BJ (cell line): ENCODE measurements at regions not wholly inside any gene's neighbourhood (a gene's known extent, or its start where the extent isn't known, plus 50 kb on each side); places are given as distances from the start of the nearest gene placed in this dataset.

Experiments used
- CTCF ChIA-PET: fragments of 350-600 bp; formaldehyde crosslinking; extraction: SDS; loops from one replicate; lab custom pipeline; 2021; ENCODE audit warnings: antibody characterized with exemption, inconsistent platforms; lab: Yijun Ruan, JAX
- POLR2A ChIA-PET: fragments of 300-600 bp; sonication (Branson Sonifier 250); formaldehyde crosslinking; extraction: SDS; loops from one replicate; lab custom pipeline; 2021; ENCODE audit warnings: antibody characterized with exemption; lab: Charles Lee
- DNase-seq: peaks from one replicate; pipeline ENCODE4 v3.0.0-alpha.2; 2011; ENCODE audit warnings: low read depth
- H3K27me3 ChIP-seq: 2 replicates; pipeline ENCODE4 v1.6.0; 2011; ENCODE audit warnings: low read length; ENCODE audit not compliant: control insufficient read depth, insufficient read depth
- H3K36me3 ChIP-seq: 2 replicates; pipeline ENCODE4 v1.5.1; 2011; ENCODE audit warnings: low read length; ENCODE audit not compliant: control insufficient read depth, insufficient read depth
- H3K4me3 ChIP-seq: 2 replicates; pipeline ENCODE4 v1.5.1; 2011; ENCODE audit warnings: low read depth, mild to moderate bottlenecking, control low read depth, low read length
- CTCF ChIP-seq: IDR thresholded peaks from 2 replicates; pipeline ENCODE4 v1.5.1; 2011; ENCODE audit warnings: low read depth, mild to moderate bottlenecking, control low read depth, inconsistent platforms, low read length, moderate library complexity; ENCODE audit not compliant: insufficient read depth

GRCh38 chr11:115792903-115793302, 288.7 kb upstream of the CADM1 start:
- no peaks in the 10 kb centered on the region for H3K36me3 ChIP-seq
- no peak for TF ChIP-seq CTCF
- H3K27me3 ChIP-seq: no peaks in the 10 kb centered on the region
- H3K4me3 ChIP-seq: no peak overlapping the region
- DNase-seq: no peak
- ChIA-PET POLR2A (no interaction called here), CTCF (no interaction called here)

DNA sequence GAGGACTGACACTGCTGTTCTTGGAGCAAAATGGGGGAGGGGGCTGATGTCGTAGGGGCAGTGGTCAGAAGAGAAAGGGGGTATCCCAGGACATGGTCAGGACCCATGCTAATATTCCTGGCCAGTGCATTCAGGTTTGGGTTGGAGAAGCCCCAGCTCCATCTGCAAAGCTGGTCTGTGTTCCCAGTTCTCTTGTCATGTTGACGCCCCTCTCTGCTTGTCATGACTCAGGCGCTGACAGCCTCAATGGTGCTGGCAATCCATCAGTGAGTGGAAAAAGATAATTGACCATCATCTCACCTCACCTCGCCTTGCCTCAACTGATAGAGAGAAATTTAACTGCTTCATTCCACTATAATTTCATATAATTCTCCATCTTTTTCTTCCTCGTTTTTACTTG, 283.1 kb upstream of the CADM1 start:
- ChIA-PET CTCF (interaction anchor here (0.5 to 0.8 kb wide), 2 partner anchors 8 to 200 kb away, joined by 3 read pairs; no protein-coding TSS in a partner anchor), POLR2A (no interaction called here)
- DNase-seq: no peak
- Histone ChIP-seq H3K4me3 (no peak overlapping the region), H3K27me3 (no peaks in the 10 kb centered on the region), H3K36me3 (no peaks in the 10 kb centered on the region)
- TF ChIP-seq CTCF: no peak

GRCh38 chr11:115784796-115785521, 280.7 kb upstream of the CADM1 start:
- no peak for DNase-seq
- Histone ChIP-seq H3K4me3 (no peak overlapping the region), H3K27me3 (no peaks in the 10 kb centered on the region), H3K36me3 (no peaks in the 10 kb centered on the region)
- POLR2A ChIA-PET: no interaction called here
- TF ChIP-seq CTCF: no peak
- CTCF ChIA-PET: no interaction called here

DNA sequence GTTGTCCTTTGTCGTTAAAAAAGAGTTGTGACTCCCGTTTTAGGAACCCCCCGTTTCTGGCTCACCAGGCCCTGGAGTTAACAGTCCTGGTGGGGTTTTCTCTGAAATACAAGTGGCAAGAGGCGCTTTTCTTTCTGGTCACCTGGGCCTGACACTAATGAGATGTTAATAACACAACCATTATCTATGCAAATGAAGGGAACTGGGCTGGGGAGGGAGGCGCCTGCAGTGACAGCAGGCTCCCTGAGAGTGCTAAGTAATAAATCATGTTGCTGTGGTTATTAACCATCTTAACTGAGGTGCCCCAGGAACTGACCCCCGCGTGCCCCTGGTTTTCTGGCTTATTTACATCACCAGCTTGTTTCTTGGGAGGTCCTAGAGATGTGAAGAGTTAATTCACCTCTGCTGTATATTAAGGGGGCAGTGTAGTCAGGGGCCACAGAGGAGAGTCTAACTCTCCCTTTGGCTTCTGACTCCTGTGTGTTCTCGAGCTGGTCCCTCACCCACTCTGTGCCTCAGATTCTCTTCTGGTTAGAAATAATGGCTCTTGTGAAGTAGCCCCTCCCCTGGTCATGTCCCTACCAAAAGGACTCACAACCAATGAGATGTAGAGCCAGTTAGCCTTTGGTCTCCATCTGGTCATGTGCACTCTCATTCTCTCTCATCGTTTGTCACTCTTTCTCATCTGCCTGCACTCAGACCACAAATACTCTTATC, 276.6 kb upstream of the CADM1 start:
- ChIA-PET CTCF (no interaction called here), POLR2A (no interaction called here)
- H3K4me3 ChIP-seq: no peak overlapping the region
- TF ChIP-seq CTCF: no peak
- no peaks in the 10 kb centered on the region for H3K27me3 ChIP-seq
- no peaks in the 10 kb centered on the region for H3K36me3 ChIP-seq
- no peak for DNase-seq

DNA sequence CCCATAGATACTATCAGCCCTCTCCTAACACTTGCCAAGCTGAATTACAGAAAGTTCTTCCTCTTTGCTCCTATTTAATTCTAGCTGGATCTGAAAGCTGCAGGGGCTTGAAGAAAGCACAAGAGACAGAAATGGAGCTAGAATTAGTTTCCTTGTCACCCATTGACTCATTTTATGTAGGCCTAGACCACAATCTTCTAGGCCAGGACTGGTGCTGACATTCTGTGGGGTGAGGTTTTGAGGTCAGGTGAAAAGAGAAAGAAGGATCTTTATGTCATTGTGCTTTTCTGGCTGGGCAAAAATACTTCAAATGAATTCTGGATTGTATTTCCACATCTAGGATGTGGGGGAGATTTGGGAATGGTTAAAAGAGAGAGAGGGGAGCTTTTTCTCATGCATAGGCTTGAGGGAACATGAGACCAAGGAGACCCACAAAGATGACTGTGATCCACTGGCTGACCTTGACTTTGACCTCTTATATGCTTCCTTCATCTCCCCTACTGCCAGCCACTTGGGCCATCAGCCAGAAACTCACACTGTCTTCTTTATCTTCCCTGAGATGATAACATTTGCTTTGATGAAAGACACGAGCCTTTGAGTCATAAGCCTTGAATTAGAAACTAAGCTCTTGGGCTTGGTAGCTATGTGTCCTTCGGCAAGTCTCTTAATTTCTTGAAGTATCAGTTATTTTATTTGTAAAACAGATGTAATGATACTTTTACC, 274.9 kb upstream of the CADM1 start:
- Histone ChIP-seq H3K27me3 (no peaks in the 10 kb centered on the region), H3K4me3 (no peak overlapping the region), H3K36me3 (no peaks in the 10 kb centered on the region)
- ChIA-PET CTCF (interaction anchor here (0.7 kb wide), 1 partner anchor 8 kb away, joined by 3 read pairs; no protein-coding TSS in a partner anchor), POLR2A (interaction anchor here (0.6 kb wide), 1 partner anchor 9 kb away, joined by 3 read pairs; no protein-coding TSS in a partner anchor)
- no peak for DNase-seq
- TF ChIP-seq CTCF: no peak
